NCI-H2196 (cell line): ENCODE measurements at regions not wholly inside any gene's neighbourhood (a gene's known extent, or its start where the extent isn't known, plus 50 kb on each side); places are given as distances from the start of the nearest gene placed in this dataset.

Experiments used
- DNase-seq: peaks from one replicate; lab custom pipeline; 2025; ENCODE audit not compliant: unreplicated experiment; lab: John Stamatoyannopoulos, UW

DNA sequence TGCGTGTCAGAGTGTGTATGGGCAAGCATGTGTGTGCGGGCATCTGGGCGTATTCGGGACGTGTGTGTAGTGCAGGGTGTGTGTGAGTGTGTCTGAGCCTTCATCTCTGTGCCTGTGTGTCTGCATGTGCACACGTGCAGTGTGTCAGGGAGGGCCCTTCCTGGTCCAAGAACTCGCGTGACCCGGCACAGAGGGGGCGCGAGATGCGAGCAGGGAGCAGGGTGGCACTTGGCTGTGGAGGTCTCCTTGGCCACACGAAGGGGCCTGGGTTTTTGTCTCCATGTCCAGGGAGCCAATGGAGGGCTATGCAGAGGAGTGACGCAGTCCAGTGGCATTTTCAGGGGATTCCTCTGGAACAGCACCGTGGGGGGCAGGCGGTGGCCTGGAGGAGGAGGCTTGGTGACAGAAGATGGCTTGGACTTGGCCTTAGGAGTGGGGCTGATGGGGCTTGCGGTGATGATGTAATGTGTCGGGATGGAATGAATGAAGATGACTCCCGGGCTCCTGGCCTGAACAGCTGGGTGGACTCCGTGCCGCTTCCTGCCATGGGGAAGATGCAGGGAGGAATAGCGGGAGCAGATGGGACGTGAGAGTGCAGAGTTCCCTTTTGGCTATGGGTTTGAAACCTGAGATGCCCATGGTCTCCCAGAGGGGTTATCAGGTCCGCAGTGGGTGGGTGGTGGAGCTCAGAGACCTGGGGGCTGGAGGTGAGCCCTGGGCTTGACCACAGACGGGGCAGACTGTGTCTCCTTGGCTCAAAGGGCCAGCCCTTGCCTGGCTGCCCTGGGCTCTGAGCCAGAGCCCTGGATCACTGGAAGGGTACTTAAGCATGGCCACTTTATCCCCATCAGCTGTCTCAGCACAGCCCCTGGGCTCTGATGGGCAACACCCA, 208.3 kb downstream of the PHETA1 start:
- peak; percentile 11 for DNase-seq

DNA sequence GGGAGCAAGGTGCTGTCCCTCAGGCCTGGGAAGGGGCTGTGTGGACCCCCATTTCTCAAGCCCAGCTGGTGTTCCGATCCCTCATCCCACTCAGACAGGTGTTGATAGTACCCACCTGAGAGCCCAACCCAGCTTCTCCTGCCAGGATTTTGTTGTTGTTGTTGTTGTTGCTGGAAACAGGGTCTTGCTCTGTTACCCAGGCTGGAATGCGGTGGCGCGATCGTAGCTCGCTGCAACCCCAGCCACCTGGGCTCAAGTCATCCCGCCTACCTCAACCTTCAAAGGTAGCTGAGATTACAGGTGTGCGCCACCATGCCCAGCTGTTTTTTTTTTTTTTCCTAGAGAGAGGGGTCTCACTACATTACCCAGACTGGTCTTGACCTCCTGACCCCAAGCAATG, 209.9 kb downstream of the PHETA1 start:
- no peak for DNase-seq

DNA sequence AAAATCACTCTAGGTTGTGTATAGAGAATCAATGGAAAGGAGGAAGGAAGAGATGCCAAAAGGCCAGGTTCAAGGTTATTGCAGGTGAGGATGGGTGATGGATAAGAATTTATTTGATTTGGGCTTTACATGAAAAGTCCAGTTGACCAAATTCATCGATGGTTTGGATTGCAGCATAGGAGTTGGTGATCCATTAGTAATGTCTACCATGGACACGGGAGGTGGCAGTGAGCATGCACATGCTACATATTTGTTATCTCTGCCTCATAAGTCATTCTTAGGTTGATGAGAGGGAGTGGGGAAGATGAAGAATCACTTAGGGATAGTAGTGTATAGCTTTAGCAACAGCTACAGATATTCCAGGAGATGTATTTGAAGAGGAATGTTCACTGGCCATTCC, 211.4 kb downstream of the PHETA1 start:
- DNase-seq = no peak

DNA sequence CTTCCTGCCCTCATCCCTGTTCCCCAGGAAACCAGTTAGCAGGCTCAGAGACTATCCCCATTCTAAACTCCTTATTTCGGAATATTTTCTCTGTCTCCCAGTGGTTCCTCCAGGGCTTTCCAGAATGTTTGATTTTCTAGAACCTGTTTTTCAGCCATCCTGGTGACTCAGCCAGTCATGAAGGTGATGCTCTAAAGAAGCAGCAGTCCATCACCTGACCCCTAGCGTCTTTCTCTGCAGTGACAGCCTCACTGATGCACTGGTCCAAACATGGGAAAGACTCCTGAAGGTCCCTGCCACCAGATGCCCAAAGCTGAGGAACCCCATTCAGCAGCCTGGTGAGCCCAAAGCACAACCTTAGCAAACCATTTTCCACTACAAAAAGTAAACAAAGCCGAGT, 212.6 kb downstream of the PHETA1 start:
- DNase-seq = peak; percentile 7

DNA sequence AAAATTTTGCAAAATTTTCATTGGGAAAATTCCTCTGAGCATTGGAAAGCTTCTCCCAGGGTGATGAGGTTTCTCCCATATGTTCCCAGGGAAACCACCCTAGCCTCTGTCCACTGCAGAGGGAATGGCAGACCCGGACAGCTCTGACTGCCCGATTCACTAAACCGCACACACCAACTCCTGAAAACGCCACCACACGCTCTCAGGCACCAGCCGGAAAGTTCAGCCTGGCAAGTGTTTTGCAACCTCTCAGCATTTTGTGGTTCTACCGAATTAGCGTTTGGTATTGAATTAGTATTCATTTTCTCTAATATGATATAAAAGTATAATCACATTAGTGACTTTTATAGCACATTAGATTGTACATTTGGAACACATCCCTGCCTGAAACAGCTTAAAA, 213.4 kb downstream of the PHETA1 start:
- DNase-seq = no peak

DNA sequence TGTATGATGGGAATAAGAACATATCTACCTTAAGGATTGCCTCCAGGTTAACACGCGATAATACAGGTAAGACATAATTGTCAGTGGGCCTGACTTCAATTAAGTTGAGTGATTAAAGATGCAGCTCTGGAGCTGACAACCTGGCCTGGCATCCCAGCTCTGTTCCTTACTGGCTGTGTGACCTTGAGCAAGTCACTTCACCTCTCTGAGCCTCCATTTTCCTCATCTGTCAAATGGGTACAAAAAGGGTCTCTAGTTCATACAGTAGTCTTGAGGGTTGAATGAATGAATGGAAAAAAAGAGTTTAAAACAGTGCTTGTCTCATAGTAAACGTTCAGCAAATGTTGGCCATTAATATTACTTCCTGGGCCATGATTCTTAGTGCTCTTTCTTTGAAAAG, 213.9 kb downstream of the PHETA1 start:
- no peak for DNase-seq

DNA sequence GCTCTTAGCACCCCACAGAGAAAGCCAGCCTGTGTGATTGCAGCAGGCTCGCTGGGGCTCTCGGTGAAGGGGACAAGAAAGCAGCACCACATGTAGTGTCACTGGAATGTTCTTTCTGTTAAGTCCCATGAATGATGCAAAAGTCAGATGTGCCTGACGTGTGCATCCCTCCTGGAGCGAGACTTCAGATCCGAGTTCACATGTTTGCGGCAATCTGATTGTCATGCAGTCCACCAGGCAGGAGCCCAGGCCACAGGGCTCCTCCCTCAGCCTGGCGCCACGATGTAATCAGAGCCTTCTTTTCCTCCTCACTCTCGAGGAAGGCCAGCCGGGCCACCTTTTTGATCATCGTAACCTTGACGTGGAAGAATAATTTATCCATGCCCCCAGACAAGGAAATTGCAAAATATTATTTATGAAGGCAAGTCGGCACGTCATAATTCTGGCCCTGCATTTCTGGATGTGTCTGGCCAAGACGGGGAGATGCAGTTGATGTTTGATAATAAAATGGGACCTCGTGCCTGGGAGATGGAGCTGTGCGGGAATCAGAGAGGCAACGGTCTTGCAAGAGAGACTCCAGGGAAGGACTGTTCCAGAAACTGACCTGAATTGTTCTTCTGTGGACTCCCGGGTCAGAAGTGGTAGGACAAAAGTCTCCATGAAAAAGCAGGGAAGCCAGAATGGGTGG, 214.6 kb downstream of the PHETA1 start:
- no peak for DNase-seq

DNA sequence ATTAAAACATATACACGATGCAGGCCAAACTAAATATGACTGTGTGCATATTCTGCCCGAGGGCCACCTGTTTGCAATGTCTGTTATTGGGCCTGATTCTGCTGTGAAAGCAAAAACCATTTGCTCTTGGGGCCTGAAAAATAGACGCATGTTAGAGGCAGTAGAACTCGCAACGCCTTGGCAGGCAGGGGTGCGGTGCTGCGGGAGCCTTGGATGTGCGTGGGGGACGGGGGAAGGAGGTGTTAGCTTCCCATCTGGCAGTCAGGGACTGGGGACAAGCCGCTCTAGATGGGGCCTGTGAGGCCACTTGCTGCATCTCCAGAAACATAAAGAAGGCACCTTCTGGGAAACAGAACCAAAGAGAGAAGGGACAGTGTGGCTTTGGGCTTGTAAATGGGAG, 216.3 kb downstream of the PHETA1 start:
- DNase-seq = no peak

DNA sequence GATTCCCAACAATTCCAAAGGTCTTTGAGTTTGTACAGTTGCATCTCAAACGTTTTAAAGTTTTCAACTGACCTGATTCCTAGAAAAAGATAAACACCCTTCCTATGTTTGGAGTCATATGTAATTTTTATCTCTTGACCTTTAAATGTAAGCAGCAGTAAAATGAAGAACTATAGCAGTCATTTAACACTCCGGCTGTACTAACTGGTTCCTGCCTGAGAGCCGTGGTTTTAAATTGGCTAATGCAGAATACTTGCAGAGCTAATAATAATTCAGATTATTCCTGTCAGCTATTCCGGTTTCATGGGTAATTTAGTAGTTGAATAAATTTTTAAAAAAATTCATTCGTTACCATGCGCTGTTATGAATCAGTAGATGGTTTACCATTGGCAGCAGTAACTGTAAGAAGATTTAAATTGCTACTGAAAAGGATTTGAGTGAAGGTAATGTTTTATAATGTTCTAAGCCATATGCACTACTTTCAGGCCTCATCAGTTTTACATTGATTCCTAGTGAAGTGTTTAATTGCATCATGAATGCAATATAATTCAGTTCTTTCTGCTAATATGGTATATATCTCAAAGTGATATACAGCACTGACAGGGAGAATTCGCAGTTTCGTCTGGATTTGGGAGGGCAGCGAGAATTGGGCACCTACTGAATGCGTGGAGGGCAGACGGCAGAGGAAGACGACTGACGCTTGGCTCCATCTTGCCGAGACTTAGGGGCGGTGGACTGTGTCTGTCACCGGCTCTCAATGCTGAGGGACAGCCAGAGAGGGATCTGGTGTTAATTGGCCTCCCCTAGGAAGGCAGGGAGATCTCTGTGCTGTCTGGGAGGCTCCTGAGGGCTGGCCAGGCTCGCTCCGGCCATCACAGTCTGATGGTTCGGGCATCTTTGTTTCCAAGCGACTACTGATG, 217.7 kb downstream of the PHETA1 start:
- no peak for DNase-seq

DNA sequence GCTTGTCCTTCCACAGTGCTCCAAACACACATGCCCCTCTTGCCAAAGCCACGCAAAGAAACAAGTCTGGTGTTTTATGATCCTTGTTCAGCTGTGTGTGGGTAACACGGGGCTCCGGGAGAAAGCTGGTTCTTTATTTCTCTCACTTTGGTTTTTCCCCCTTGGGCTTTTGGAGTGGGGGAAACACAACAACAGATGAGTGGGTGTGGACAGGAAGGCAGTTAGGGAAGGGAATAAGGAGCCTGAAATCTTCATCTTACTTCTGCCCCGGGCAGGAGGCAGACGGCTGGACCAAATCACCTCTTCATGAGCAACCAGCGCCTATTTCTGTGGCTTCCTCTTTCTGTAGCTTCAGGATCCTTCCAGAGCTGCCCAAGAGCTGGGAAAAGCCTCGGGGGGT, 218.5 kb downstream of the PHETA1 start:
- no peak for DNase-seq

DNA sequence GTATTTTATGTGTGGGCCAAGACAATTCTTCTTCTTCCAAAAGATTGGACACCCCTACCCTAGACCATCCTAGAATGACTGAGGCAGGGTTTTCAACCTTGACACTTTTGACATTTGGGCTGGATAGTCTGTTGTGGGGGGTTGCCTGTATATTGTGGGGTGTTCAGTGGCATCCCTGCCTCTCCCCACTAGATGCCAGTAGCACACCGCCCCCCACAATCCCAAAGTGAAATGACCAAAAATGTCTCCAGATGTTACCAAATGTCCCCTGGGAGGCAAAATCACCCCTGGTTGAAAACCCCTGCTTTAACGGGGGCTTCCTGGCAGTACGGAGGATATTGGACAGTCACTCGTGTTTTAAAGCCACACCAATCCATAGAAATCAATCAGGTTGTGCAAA, 219.6 kb downstream of the PHETA1 start:
- DNase-seq = no peak

DNA sequence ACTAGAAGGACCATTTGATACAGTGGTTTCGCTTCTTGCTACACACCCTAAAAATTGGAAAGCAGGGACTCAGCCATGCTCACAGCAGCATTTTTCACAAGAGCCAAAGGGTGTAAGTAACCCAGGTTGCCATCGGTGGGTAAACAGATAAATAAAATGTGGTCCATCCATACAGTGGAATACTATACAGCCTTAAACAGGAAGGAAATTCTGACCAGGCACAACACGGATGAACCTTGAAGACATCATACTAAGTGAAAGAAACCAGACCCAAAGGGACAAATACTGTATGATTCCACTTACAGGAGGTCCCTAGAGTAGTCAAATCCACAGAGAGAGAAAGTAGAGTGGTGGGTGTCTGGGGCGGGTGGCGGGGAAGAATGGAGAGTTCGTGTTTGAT, 220.9 kb downstream of the PHETA1 start:
- DNase-seq = no peak

DNA sequence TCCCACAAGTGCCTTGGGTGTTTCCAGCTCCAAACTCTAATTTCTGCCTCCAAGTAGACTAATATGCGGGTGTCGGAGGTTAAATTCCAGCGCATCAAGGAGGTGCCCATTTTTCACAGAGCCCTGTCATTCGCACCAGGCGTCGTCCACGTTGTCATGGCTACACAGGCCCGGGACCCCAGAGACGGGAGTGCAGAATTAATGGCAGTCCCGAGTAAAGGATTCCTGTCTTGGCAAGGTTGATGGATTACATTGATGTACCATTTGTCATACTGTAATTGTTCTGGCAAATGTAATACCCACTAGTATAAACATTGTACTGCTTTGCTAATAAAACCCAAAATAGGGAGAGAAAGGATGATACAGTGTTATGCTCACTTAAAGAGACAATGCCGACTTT, 222.9 kb upstream of the MYL2 start:
- DNase-seq = no peak

DNA sequence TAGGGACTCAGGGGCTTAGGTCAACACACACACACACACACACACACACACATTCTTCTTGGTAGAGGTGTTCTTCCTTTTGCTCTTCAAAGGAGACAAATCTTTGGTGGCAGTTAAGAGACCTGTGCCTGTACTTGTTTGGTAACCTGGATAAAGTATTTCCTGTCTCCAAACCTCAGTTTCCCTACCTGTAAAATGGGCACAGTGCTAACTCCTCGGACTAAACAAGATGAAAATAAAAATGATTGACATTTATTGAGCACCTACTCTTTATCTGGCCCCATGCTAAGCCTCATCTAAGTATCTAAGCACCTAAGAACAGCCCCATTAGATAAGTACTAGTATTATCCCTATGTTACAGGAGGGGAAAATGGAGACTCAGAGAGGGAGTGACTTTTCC, 220.8 kb upstream of the MYL2 start:
- DNase-seq = no peak

DNA sequence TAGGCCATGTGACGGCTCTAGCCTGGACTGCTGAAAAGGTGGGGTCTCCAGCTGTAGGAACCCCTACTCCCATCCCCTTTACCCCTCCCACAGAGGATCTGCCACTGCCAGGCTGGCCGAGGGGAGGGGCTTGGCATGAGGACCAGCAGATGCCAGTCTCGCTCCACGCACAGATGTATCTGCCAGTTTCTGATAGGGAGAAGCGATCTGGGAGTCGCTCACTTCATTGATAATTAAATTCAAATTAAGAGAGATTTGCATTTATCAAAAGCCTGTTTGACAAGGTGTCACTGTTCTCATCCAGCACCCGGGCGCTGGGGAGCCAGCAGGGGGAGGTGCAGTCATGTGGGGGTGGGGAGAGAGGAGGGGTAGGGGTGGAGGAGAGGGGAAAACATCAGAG, 217.6 kb upstream of the MYL2 start:
- DNase-seq = no peak

DNA sequence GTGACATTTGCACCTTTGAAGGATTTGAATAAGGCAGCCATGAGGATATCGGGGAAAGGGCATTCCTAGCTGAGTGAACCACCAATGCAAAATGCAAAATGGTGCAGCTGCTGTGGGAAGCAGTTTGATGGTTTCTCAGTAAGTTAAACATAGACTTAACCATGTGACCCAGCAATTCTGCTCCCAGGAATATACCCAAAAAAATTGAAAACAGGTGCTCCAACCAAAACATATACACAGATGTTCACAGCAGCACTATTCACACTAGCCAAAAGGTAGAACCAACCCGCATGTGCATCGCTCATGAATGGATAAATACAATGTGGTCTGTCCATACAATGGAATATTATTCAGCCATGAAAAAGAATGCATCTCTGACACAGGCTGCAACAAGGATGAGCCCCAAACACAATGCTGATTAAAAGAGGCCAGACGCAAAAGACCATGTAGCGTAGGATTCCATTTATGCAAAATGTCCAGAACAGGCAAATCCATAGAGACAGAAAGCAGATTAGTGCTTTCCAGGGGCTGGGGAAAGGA, 215.0 kb upstream of the MYL2 start:
- DNase-seq = no peak

DNA sequence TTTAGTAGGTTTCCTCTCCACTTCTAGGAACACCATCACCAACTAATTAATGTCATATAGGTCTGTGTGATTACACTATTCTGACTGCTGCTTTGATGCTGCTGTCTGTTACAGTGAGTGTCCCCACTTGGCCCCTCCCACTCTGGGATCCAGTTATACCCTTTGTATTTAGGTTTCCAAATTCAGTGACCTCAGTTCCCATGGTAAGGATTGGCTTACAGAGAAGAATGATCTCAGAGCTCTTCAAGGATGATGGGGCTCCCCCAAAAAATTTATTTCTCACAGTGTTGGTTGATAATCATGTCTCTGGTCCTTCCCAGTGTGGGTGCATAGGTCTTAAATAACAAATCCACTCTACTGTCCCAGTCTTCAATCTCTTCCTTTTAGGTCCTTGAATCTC, 210.0 kb upstream of the MYL2 start:
- no peak for DNase-seq

DNA sequence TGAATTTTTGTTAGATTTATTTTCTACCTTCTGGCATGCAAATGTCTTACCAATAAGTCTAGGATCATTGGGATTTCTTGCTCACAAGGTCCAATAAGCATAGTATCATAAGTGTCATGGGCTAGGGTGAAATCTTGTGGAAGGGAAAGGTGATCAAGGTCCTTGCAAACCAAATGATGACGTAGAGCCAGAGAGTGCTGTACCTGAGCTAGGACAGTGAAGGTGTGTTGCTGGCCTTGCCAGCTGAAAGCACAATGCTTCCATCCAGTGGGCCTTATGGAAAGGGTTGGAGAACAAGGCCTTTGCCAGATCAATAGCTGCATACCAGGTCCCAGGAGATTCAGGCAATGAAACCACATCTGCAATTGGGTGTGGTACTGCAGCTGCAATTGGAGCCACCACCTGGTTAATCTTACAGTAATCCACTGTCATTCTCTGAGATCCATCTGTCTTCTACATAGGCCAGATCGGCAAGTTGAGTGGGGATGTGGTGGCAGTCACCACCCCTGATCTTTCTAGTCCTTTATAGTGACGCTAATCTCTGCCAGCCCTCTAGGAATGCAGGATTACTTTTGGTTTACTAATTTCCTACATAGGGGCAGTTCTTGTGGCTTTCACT, 208.9 kb upstream of the MYL2 start:
- DNase-seq = no peak

DNA sequence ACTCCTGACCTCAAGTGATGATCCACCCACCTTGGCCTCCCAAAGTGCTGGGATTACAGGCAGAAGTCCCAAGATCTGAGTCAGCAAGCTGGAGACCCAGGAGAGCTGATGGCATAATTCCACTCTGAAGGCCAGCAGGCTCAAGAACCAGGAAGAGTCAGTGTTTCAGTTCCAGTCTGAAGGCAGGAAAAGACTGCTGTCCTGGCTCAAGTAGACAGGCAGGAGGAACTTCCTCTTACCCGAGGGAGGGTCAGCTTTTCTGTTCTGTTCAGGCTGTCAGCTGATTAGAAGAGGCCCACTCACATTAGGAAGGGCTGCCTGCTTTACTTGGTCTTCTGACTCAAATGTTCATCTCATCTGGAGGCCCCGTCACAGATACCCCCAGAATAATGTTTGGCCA, 206.0 kb upstream of the MYL2 start:
- peak; percentile 6 for DNase-seq

DNA sequence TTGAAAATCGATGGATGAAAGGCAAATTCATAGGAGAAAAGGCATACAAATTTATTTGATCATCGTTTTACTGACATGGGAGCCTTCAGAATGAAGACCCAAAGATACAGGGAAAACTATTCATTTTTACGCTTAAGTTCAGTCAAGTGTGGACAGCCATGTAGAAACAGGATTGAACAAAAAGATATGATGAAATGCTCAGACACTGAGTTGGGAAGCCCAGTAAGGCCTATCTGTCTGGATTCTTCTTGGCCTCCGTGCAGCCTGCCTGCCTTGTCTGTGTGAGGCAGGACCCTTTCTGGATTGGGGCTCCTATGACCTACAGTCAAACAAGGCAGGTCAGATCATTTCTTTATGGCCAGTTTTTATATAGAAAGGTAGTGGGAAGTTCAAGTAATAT, 203.8 kb upstream of the MYL2 start:
- no peak for DNase-seq

DNA sequence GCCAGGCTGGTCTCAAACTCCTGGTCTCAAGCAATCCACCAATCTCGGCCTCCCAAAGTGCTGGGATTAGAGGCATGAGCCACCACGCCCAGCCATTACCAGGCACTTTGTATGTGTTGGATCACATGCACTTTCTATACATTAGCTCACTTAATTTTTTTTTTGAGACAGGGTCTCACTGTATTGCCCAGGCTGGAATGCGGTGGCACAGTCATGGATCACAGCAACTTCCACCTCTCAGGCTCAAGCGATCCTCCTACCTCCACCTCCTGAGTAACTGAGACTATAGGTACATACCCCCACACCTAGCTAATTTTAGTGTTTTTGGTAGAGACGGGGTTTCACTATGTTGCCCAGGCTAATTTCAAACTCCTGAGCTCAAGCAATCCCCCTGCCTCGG, 203.0 kb upstream of the MYL2 start:
- DNase-seq = no peak
